ENCODE measurements at regions not wholly inside any gene's neighbourhood (a gene's known extent, or its start where the extent isn't known, plus 50 kb on each side); places are given as distances from the start of the nearest gene placed in this dataset.

- no peak for TF ChIP-seq GABPA (tag; conservative IDR thresholded peaks at IDR 0.05; ENCODE audit: low read depth)
Measured at GRCh38 chr10:129104266-129105045, 362.6 kb upstream of the MGMT start (continued).

- no peak overlapping the region for H3K4me2 ChIP-seq (ENCODE audit: insufficient read depth, low read length)
- H3K9me3 ChIP-seq (replicated peaks; ENCODE audit: control insufficient read depth, insufficient read depth, low read depth, low read length), result no peaks in the 10 kb centered on the region
- in situ Hi-C loops (cut with MboI) (no loop called here), intact Hi-C loops (cut with micrococcal nuclease) (no loop called here)
- WGBS (ENCODE audit: insufficient coverage, low coverage, missing lambda C conversion rate), result 0% methylated on average over 2 of the region's 2 CpGs
- no peaks in the 10 kb centered on the region for H3K36me3 ChIP-seq (ENCODE audit: control insufficient read depth, insufficient read depth, low read length)
- ATAC-seq (no peak), DNase-seq (ENCODE audit: extremely low read depth in 1 of 4, low spot score in 3 of 4) (no peak), FAIRE-seq (no peak)
- no peak for TF ChIP-seq SAFB (IDR thresholded peaks at IDR 0.05; ENCODE audit: borderline replicate concordance, low read depth, low read length)
- TF ChIP-seq SMARCA4 (IDR thresholded peaks at IDR 0.05), result no peak
- TF ChIP-seq FOXA1 (IDR thresholded peaks at IDR 0.05; ENCODE audit: borderline replicate concordance), result no peak
- no peak for TF ChIP-seq ZBTB33 (CRISPR knock-in tag; IDR thresholded peaks at IDR 0.05)
- TF ChIP-seq NFIX (CRISPR knock-in tag; IDR thresholded peaks at IDR 0.05; ENCODE audit: low read depth), result no peak
- no peak for TF ChIP-seq MLLT1 (IDR thresholded peaks at IDR 0.05)
- no peak for TF ChIP-seq TBL1XR1 (IDR thresholded peaks at IDR 0.05; ENCODE audit: low read length in 2 of 2)
- TF ChIP-seq ZFP36 (IDR thresholded peaks at IDR 0.05; ENCODE audit: low read depth, low read length, partially characterized antibody), result no peak
- no peak for TF ChIP-seq PHF21A (IDR thresholded peaks at IDR 0.05; ENCODE audit: borderline replicate concordance, low read depth)
- no peak for TF ChIP-seq KDM2B (CRISPR knock-in tag; IDR thresholded peaks at IDR 0.05)
- TF ChIP-seq EZH2 (IDR thresholded peaks at IDR 0.05; ENCODE audit: borderline replicate concordance, low read depth, low read length), result no peak
- TF ChIP-seq SP2 (IDR thresholded peaks at IDR 0.05; ENCODE audit: extremely low read depth, low read depth, low read length, poor library complexity, severe bottlenecking), result no peak
- H3K9me1 ChIP-seq (ENCODE audit: control insufficient read depth, insufficient read depth, low read length), result no peaks in the 10 kb centered on the region
- no peaks in the 10 kb centered on the region for H3K79me2 ChIP-seq (ENCODE audit: control insufficient read depth, insufficient read depth, low read length)
- no peak overlapping the region for H2AFZ ChIP-seq (ENCODE audit: low read depth, low read length)
- no peak overlapping the region for H3K27ac ChIP-seq (ENCODE audit: extremely low read depth, low read depth, low read length)
- CTCF ChIA-PET (ENCODE audit: low intra/inter-chr PET ratio), result no interaction called here
- H3K9ac ChIP-seq (ENCODE audit: insufficient read depth in 1 of 2, low read depth in 2 of 2, low read length in 2 of 2), result no peak overlapping the region
- POLR2A ChIA-PET, result no interaction called here
- no peaks in the 10 kb centered on the region for H4K20me1 ChIP-seq (replicated peaks; ENCODE audit: control insufficient read depth, insufficient read depth, low read length)
- no TSS peak for BruUV-seq (replicated peaks)
- H3K27me3 ChIP-seq (ENCODE audit: control insufficient read depth in 2 of 2, insufficient read depth in 2 of 2, low read length in 2 of 2), result peaks cover 0 to 5% of the 10 kb centered on the region in 2 experiments; a peak in 3 of 5 replicates
- no peak overlapping the region for H3K4me3 ChIP-seq
- H3K4me1 ChIP-seq (replicated peaks in 1 of 2; ENCODE audit: control insufficient read depth in 2 of 2, insufficient read depth in 2 of 2, low read length in 2 of 2), result no peaks in the 10 kb centered on the region
Measured at GRCh38 chr10:129105266-129105665, 361.8 kb upstream of the MGMT start.

All from K562 (cell line).